HEK293 (cell line): ENCODE measurements at regions not wholly inside any gene's neighbourhood (a gene's known extent, or its start where the extent isn't known, plus 50 kb on each side); places are given as distances from the start of the nearest gene placed in this dataset.

Experiments used
- CTCF ChIA-PET: fragments of 350-600 bp; formaldehyde crosslinking; extraction: SDS; loops from one replicate; lab custom pipeline; 2021; ENCODE audit warnings: antibody characterized with exemption; lab: Yijun Ruan, JAX
- POLR2A ChIA-PET: fragments of 300-600 bp; formaldehyde crosslinking; extraction: SDS; loops from one replicate; lab custom pipeline; 2020; ENCODE audit warnings: antibody characterized with exemption, inconsistent platforms; lab: Yijun Ruan, JAX
- H3K27ac ChIP-seq: fragments of 200-500 bp; sonication (Bioruptor generic); 2 replicates; pipeline ENCODE4 v1.5.1; 2014; ENCODE audit warnings: low read depth, low read length, control low read depth, inconsistent platforms; ENCODE audit errors: extremely low read depth
- H3K36me3 ChIP-seq, 2 experiments: fragments of 200-500 bp in 1 of 2; sonication (Bioruptor generic) in 1 of 2; 1 replicate in 1 of 2; 2 replicates in 1 of 2; pipeline ENCODE4 v1.5.1; 2014 to 2017; ENCODE audit warnings: inconsistent platforms in 2 of 2, low read length in 2 of 2; ENCODE audit not compliant: control insufficient read depth in 2 of 2, insufficient read depth in 1 of 2
- H3K4me1 ChIP-seq: fragments of 200-500 bp; sonication (Bioruptor generic); 2 replicates; pipeline ENCODE4 v1.5.1; 2014; ENCODE audit warnings: mild to moderate bottlenecking, low read length, inconsistent platforms; ENCODE audit not compliant: control insufficient read depth, insufficient read depth
- H3K4me3 ChIP-seq: 2 replicates; pipeline ENCODE4 v1.5.1; 2011; ENCODE audit warnings: low read depth, mild to moderate bottlenecking, control low read depth, low read length, moderate library complexity
- H3K9me3 ChIP-seq: fragments of 200-500 bp; sonication (Bioruptor generic); 2 replicates; pipeline ENCODE4 v1.5.1; 2014; ENCODE audit warnings: low read depth, low read length, inconsistent platforms; ENCODE audit not compliant: control insufficient read depth, insufficient read depth
- EGR2 ChIP-seq: fragments of 450-650 bp; formaldehyde crosslinking; IDR thresholded peaks from 2 replicates; pipeline ENCODE4 v1.5.1; 2016; ENCODE audit warnings: low read depth, missing biosample characterization, missing genetic modification characterization
- GLI2 ChIP-seq: fragments of 450-650 bp; formaldehyde crosslinking; IDR thresholded peaks from 2 replicates; pipeline ENCODE4; 2017; ENCODE audit warnings: missing biosample characterization, missing genetic modification characterization, low read depth, borderline replicate concordance
- HOXA7 ChIP-seq: sonication (generic); formaldehyde crosslinking; IDR thresholded peaks from 2 replicates; pipeline ENCODE4 v1.8.1; 2022; ENCODE audit warnings: missing genetic modification reagents, borderline replicate concordance
- MZF1 ChIP-seq: fragments of 450-650 bp; formaldehyde crosslinking; IDR thresholded peaks from 2 replicates; pipeline ENCODE4 v1.5.1; 2017; ENCODE audit warnings: missing biosample characterization, missing genetic modification characterization, borderline replicate concordance
- SALL2 ChIP-seq: fragments of 450-650 bp; formaldehyde crosslinking; IDR thresholded peaks from 2 replicates; pipeline ENCODE4 v1.5.0; 2017; ENCODE audit warnings: missing biosample characterization, mild to moderate bottlenecking, missing genetic modification characterization, borderline replicate concordance
- ZNF10 ChIP-seq: fragments of 450-650 bp; formaldehyde crosslinking; IDR thresholded peaks from 2 replicates; pipeline ENCODE4 v1.5.1; 2017; ENCODE audit warnings: missing biosample characterization, missing genetic modification characterization
- ZNF112 ChIP-seq: fragments of 450-650 bp; formaldehyde crosslinking; IDR thresholded peaks from 2 replicates; pipeline ENCODE4 v1.5.0; 2017; ENCODE audit warnings: missing biosample characterization, missing genetic modification characterization
- ZNF148 ChIP-seq: fragments of 450-650 bp; formaldehyde crosslinking; IDR thresholded peaks from 2 replicates; pipeline ENCODE4 v1.5.0; 2017; ENCODE audit warnings: missing biosample characterization, missing genetic modification characterization, borderline replicate concordance
- ZNF248 ChIP-seq: fragments of 450-650 bp; formaldehyde crosslinking; IDR thresholded peaks from 2 replicates; pipeline ENCODE4 v1.5.1; 2017; ENCODE audit warnings: missing biosample characterization, missing genetic modification characterization
- ZNF292 ChIP-seq: fragments of 450-650 bp; formaldehyde crosslinking; IDR thresholded peaks from 2 replicates; pipeline ENCODE4 v1.5.1; 2016; ENCODE audit warnings: low read depth, missing biosample characterization, missing genetic modification characterization, borderline replicate concordance
- ZNF501 ChIP-seq: fragments of 450-650 bp; formaldehyde crosslinking; IDR thresholded peaks from 2 replicates; pipeline ENCODE4 v1.5.1; 2016; ENCODE audit warnings: missing biosample characterization, missing genetic modification characterization
- ZNF548 ChIP-seq: fragments of 450-650 bp; formaldehyde crosslinking; IDR thresholded peaks from 2 replicates; pipeline ENCODE4 v1.5.1; 2016; ENCODE audit warnings: missing biosample characterization, missing genetic modification characterization
- ZNF561 ChIP-seq: fragments of 450-650 bp; IDR thresholded peaks from 2 replicates; pipeline ENCODE4 v1.5.1; 2018; ENCODE audit warnings: missing biosample characterization, missing genetic modification characterization, borderline replicate concordance
- ZNF596 ChIP-seq: fragments of 450-650 bp; IDR thresholded peaks from 2 replicates; pipeline ENCODE4 v1.5.0; 2018; ENCODE audit warnings: missing biosample characterization, mild to moderate bottlenecking, missing genetic modification characterization, moderate library complexity
- ZNF658 ChIP-seq: fragments of 450-650 bp; formaldehyde crosslinking; IDR thresholded peaks from 2 replicates; pipeline ENCODE4; 2016; ENCODE audit warnings: missing biosample characterization, missing genetic modification characterization
- ZNF664 ChIP-seq: fragments of 450-650 bp; formaldehyde crosslinking; IDR thresholded peaks from 2 replicates; pipeline ENCODE4 v1.5.1; 2016; ENCODE audit warnings: missing biosample characterization, missing genetic modification characterization
- ZNF677 ChIP-seq: fragments of 450-650 bp; IDR thresholded peaks from 2 replicates; pipeline ENCODE4 v1.5.0; 2018; ENCODE audit warnings: missing biosample characterization, mild to moderate bottlenecking, missing genetic modification characterization, moderate library complexity
- ZNF76 ChIP-seq: fragments of 450-650 bp; formaldehyde crosslinking; IDR thresholded peaks from 2 replicates; pipeline ENCODE4; 2016; ENCODE audit warnings: low read depth, missing biosample characterization, missing genetic modification characterization, borderline replicate concordance
- ZNF768 ChIP-seq: fragments of 450-650 bp; formaldehyde crosslinking; IDR thresholded peaks from 2 replicates; pipeline ENCODE4 v1.5.1; 2018; ENCODE audit warnings: missing biosample characterization, mild to moderate bottlenecking, missing genetic modification characterization
- ZNF785 ChIP-seq: fragments of 450-650 bp; formaldehyde crosslinking; IDR thresholded peaks from 2 replicates; pipeline ENCODE4 v1.5.1; 2016; ENCODE audit warnings: missing biosample characterization, missing genetic modification characterization
- ZSCAN23 ChIP-seq: fragments of 450-650 bp; formaldehyde crosslinking; IDR thresholded peaks from 2 replicates; pipeline ENCODE4 v1.5.1; 2016; ENCODE audit warnings: missing biosample characterization, missing genetic modification characterization
- TF ChIP-seq, protein P1 (sequence below): fragments of 450-650 bp; formaldehyde crosslinking; IDR thresholded peaks from 2 replicates; pipeline ENCODE4 v1.5.1; 2016; ENCODE audit warnings: missing biosample characterization, missing genetic modification characterization
- TF ChIP-seq, protein P2 (sequence below): fragments of 450-650 bp; formaldehyde crosslinking; IDR thresholded peaks from 2 replicates; pipeline ENCODE4 v1.5.1; 2016; ENCODE audit warnings: missing biosample characterization, missing genetic modification characterization
- TF ChIP-seq, protein P3 (sequence below): fragments of 450-650 bp; formaldehyde crosslinking; IDR thresholded peaks from 2 replicates; pipeline ENCODE4 v1.5.1; 2017; ENCODE audit warnings: missing biosample characterization, missing genetic modification characterization

DNA sequence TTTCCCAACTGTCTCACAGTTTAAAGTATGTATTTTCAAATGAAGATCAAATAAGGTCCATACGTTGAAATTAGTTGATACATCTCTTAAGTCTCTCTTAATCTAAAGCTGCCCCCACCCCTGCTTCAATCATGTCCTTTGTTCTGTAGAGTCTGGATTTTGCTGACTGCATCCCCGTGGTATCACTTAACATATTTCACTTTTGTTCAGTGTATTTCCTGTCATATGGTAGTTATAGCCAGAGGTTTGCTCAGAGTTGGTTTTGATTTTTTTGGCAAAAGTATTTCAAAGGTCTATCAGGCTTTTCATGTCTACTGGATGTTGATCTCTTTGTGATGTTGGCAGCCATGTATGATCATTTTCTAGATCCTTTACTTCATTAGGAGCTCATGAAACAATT, 54.4 kb upstream of the ARID5B start:
- TF ChIP-seq ZNF596 (no peak), ZNF148 (no peak), MZF1 (tag by site-specific recombination) (no peak), ZNF292 (tag by site-specific recombination) (no peak), ZNF76 (tag by site-specific recombination) (no peak), ZNF561 (tag by site-specific recombination) (no peak), ZNF112 (no peak), SALL2 (tag by site-specific recombination) (no peak), ZNF677 (tag by site-specific recombination) (no peak), ZNF248 (tag by site-specific recombination) (no peak), GLI2 (tag by site-specific recombination) (no peak), ZNF501 (tag by site-specific recombination) (no peak), ZNF768 (tag by site-specific recombination) (no peak), ZNF658 (no peak), ZSCAN23 (tag by site-specific recombination) (no peak)
- TF ChIP-seq, protein P1, sequence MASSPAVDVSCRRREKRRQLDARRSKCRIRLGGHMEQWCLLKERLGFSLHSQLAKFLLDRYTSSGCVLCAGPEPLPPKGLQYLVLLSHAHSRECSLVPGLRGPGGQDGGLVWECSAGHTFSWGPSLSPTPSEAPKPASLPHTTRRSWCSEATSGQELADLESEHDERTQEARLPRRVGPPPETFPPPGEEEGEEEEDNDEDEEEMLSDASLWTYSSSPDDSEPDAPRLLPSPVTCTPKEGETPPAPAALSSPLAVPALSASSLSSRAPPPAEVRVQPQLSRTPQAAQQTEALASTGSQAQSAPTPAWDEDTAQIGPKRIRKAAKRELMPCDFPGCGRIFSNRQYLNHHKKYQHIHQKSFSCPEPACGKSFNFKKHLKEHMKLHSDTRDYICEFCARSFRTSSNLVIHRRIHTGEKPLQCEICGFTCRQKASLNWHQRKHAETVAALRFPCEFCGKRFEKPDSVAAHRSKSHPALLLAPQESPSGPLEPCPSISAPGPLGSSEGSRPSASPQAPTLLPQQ (tag by site-specific recombination), result no peak
- ChIA-PET POLR2A (interaction anchor here (0.6 to 0.8 kb wide), 2 partner anchors 9 to 24 kb away, joined by 3 read pairs; no protein-coding TSS in a partner anchor), CTCF (interaction anchor here (0.7 to 1.2 kb wide), 3 partner anchors 9 to 55 kb away, joined by 3 to 8 read pairs (median 4); no protein-coding TSS in a partner anchor)
- no peaks in the 10 kb centered on the region for H3K9me3 ChIP-seq
- H3K4me3 ChIP-seq, result no peak overlapping the region
- H3K36me3 ChIP-seq, result no peaks in the 10 kb centered on the region
- no peaks in the 10 kb centered on the region for H3K4me1 ChIP-seq
- no peak overlapping the region for H3K27ac ChIP-seq

GRCh38 chr10:61847640-61848039, 53.9 kb upstream of the ARID5B start:
- no peaks in the 10 kb centered on the region for H3K4me1 ChIP-seq
- ChIA-PET POLR2A (interaction anchor here (0.6 to 0.8 kb wide), 2 partner anchors 10 to 23 kb away, joined by 3 read pairs; no protein-coding TSS in a partner anchor), CTCF (interaction anchor here (0.6 to 1.2 kb wide), 4 partner anchors 10 to 394 kb away, joined by 3 to 8 read pairs (median 4); no protein-coding TSS in a partner anchor)
- H3K36me3 ChIP-seq, result no peaks in the 10 kb centered on the region
- no peaks in the 10 kb centered on the region for H3K9me3 ChIP-seq
- H3K27ac ChIP-seq, result no peak overlapping the region
- no peak overlapping the region for H3K4me3 ChIP-seq
- TF ChIP-seq HOXA7 (CRISPR knock-in tag), result no peak

DNA sequence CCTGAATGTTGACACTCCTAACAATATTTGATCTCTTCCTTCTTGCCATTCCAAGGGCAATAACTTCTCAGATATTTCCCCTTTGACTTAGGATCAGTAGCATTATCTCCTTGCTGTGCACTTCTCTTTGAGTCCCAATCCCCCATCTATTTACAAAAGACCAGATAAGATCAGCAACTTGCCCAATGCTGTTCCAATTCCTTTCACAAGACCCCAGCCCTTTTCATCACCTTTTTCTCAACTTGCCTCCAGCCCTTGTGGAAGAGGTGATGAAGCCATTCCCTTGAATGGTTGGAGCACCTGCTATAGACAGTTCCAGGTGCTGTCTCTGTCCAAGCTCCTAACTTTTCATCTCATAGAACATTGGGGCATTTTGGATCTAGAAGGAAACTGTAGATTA, 51.1 kb upstream of the ARID5B start:
- CTCF ChIA-PET, result interaction anchor here (1.3 to 1.7 kb wide), 2 partner anchors 12 to 13 kb away, joined by 3 to 5 read pairs; no protein-coding TSS in a partner anchor
- Histone ChIP-seq H3K4me1 (no peaks in the 10 kb centered on the region), H3K9me3 (no peaks in the 10 kb centered on the region), H3K36me3 (no peaks in the 10 kb centered on the region), H3K27ac (no peak overlapping the region), H3K4me3 (no peak overlapping the region)
- POLR2A ChIA-PET, result no interaction called here
- TF ChIP-seq ZNF785 (tag by site-specific recombination), result no peak
- TF ChIP-seq, protein P2, sequence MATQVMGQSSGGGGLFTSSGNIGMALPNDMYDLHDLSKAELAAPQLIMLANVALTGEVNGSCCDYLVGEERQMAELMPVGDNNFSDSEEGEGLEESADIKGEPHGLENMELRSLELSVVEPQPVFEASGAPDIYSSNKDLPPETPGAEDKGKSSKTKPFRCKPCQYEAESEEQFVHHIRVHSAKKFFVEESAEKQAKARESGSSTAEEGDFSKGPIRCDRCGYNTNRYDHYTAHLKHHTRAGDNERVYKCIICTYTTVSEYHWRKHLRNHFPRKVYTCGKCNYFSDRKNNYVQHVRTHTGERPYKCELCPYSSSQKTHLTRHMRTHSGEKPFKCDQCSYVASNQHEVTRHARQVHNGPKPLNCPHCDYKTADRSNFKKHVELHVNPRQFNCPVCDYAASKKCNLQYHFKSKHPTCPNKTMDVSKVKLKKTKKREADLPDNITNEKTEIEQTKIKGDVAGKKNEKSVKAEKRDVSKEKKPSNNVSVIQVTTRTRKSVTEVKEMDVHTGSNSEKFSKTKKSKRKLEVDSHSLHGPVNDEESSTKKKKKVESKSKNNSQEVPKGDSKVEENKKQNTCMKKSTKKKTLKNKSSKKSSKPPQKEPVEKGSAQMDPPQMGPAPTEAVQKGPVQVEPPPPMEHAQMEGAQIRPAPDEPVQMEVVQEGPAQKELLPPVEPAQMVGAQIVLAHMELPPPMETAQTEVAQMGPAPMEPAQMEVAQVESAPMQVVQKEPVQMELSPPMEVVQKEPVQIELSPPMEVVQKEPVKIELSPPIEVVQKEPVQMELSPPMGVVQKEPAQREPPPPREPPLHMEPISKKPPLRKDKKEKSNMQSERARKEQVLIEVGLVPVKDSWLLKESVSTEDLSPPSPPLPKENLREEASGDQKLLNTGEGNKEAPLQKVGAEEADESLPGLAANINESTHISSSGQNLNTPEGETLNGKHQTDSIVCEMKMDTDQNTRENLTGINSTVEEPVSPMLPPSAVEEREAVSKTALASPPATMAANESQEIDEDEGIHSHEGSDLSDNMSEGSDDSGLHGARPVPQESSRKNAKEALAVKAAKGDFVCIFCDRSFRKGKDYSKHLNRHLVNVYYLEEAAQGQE (tag by site-specific recombination), result no peak
- TF ChIP-seq, protein P3, sequence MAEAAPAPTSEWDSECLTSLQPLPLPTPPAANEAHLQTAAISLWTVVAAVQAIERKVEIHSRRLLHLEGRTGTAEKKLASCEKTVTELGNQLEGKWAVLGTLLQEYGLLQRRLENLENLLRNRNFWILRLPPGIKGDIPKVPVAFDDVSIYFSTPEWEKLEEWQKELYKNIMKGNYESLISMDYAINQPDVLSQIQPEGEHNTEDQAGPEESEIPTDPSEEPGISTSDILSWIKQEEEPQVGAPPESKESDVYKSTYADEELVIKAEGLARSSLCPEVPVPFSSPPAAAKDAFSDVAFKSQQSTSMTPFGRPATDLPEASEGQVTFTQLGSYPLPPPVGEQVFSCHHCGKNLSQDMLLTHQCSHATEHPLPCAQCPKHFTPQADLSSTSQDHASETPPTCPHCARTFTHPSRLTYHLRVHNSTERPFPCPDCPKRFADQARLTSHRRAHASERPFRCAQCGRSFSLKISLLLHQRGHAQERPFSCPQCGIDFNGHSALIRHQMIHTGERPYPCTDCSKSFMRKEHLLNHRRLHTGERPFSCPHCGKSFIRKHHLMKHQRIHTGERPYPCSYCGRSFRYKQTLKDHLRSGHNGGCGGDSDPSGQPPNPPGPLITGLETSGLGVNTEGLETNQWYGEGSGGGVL (tag by site-specific recombination), result no peak
- no peak for TF ChIP-seq ZNF664
- no peak for TF ChIP-seq ZNF548 (tag by site-specific recombination)
- TF ChIP-seq EGR2 (tag by site-specific recombination), result no peak
- TF ChIP-seq ZNF10, result no peak
